ENCODE measurements at regions not wholly inside any gene's neighbourhood (a gene's known extent, or its start where the extent isn't known, plus 50 kb on each side); places are given as distances from the start of the nearest gene placed in this dataset.

DNA sequence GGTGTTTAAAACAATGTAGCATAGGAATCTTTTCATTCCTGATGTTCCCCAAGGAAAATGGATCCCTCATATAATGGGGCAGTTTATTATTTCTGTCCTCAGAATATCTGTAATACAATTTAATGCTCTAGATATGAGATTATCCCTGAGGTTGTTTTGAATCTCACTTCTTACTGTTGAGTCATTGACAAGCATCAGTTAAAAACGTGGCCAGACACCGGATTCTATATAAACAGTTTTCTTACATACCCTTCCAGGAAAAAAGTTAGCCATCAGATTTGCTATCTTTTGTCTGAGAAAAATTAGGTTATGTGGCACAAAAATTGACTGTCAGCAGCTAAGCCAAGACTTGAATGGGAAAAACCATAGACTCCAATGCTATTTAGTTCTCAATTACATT is 539.8 kb upstream of the CELF2 start:
- no peak for TF ChIP-seq ZNF565 (CRISPR knock-in tag; conservative IDR thresholded peaks at IDR 0.05; ENCODE audit: low read depth)
- no peak for TF ChIP-seq ESRRG (CRISPR knock-in tag; IDR thresholded peaks at IDR 0.05)
- no peak for TF ChIP-seq ZNF8 (CRISPR knock-in tag; IDR thresholded peaks at IDR 0.05)
- no peak for TF ChIP-seq ISL1 (CRISPR knock-in tag; IDR thresholded peaks at IDR 0.05)
- TF ChIP-seq, protein P1, sequence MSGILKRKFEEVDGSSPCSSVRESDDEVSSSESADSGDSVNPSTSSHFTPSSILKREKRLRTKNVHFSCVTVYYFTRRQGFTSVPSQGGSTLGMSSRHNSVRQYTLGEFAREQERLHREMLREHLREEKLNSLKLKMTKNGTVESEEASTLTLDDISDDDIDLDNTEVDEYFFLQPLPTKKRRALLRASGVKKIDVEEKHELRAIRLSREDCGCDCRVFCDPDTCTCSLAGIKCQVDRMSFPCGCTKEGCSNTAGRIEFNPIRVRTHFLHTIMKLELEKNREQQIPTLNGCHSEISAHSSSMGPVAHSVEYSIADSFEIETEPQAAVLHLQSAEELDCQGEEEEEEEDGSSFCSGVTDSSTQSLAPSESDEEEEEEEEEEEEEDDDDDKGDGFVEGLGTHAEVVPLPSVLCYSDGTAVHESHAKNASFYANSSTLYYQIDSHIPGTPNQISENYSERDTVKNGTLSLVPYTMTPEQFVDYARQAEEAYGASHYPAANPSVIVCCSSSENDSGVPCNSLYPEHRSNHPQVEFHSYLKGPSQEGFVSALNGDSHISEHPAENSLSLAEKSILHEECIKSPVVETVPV (CRISPR knock-in tag; IDR thresholded peaks at IDR 0.05) = no peak
- ATAC-seq = no peak

DNA sequence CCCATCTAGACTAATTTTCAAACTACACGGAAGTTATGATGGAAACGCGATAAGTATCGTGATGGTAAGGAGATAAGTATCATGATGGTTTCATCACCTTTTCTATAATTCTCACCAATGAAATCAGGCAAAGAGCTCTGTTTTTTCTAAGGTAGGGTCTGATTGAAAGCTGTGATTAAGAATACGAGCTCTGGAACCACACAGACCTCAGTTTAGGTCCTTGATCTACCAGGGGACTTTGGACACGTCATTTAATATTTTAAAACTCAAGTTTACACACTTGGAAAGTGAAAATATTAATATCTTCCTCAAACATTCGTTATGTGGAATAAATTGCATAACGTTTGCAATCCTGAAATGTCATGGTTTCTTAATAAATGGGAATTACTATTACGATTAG is 538.2 kb upstream of the CELF2 start:
- no peak for ATAC-seq
- TF ChIP-seq SNAI2 (CRISPR knock-in tag; IDR thresholded peaks at IDR 0.05) (no peak), TOX (CRISPR knock-in tag; IDR thresholded peaks at IDR 0.05; ENCODE audit: borderline replicate concordance) (no peak), BACH2 (CRISPR knock-in tag; IDR thresholded peaks at IDR 0.05; ENCODE audit: borderline replicate concordance) (no peak), OSR1 (CRISPR knock-in tag; IDR thresholded peaks at IDR 0.05) (no peak), ARNTL (CRISPR knock-in tag; IDR thresholded peaks at IDR 0.05; ENCODE audit: borderline replicate concordance, low read depth) (no peak), ISL1 (CRISPR knock-in tag; IDR thresholded peaks at IDR 0.05) (no peak), GLIS3 (CRISPR knock-in tag; IDR thresholded peaks at IDR 0.05) (no peak), ZNF8 (CRISPR knock-in tag; IDR thresholded peaks at IDR 0.05) (no peak), ZNF565 (CRISPR knock-in tag; conservative IDR thresholded peaks at IDR 0.05; ENCODE audit: low read depth) (no peak), ESRRG (CRISPR knock-in tag; IDR thresholded peaks at IDR 0.05) (no peak), ZFP30 (CRISPR knock-in tag; IDR thresholded peaks at IDR 0.05) (no peak), RARB (CRISPR knock-in tag; IDR thresholded peaks at IDR 0.05) (no peak), PPARA (CRISPR knock-in tag; IDR thresholded peaks at IDR 0.05; ENCODE audit: borderline replicate concordance) (no peak), ZC3H10 (CRISPR knock-in tag; IDR thresholded peaks at IDR 0.05) (no peak)
- TF ChIP-seq, protein P1 (CRISPR knock-in tag; IDR thresholded peaks at IDR 0.05) = no peak
- TF ChIP-seq, protein P2, sequence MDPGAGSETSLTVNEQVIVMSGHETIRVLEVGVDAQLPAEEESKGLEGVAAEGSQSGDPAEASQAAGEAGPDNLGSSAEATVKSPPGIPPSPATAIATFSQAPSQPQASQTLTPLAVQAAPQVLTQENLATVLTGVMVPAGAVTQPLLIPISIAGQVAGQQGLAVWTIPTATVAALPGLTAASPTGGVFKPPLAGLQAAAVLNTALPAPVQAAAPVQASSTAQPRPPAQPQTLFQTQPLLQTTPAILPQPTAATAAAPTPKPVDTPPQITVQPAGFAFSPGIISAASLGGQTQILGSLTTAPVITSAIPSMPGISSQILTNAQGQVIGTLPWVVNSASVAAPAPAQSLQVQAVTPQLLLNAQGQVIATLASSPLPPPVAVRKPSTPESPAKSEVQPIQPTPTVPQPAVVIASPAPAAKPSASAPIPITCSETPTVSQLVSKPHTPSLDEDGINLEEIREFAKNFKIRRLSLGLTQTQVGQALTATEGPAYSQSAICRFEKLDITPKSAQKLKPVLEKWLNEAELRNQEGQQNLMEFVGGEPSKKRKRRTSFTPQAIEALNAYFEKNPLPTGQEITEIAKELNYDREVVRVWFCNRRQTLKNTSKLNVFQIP (CRISPR knock-in tag; IDR thresholded peaks at IDR 0.05; ENCODE audit: borderline replicate concordance, low read depth) = no peak
- TF ChIP-seq, protein P3, sequence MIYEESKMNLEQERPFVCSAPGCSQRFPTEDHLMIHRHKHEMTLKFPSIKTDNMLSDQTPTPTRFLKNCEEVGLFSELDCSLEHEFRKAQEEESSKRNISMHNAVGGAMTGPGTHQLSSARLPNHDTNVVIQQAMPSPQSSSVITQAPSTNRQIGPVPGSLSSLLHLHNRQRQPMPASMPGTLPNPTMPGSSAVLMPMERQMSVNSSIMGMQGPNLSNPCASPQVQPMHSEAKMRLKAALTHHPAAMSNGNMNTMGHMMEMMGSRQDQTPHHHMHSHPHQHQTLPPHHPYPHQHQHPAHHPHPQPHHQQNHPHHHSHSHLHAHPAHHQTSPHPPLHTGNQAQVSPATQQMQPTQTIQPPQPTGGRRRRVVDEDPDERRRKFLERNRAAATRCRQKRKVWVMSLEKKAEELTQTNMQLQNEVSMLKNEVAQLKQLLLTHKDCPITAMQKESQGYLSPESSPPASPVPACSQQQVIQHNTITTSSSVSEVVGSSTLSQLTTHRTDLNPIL (CRISPR knock-in tag; IDR thresholded peaks at IDR 0.05; ENCODE audit: low read depth) = no peak

DNA sequence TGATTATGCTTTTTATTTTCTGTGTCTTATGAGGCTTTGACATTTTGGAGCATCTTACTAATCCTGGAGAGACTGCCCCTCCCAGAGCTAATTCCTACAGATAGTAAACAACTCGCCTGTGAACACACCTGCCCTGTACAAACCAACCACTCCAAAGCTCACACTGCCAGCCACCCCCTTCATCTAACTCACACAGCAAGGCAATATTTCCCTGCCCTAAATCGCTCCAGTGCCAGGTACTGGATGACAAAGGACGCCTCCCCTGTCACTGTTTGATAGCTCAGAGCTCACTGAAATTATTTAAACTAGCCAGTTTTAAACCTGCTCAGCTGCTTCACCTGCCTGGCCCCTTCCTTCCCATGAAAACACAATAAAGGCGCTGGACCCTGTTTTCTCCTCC is 535.1 kb upstream of the CELF2 start:
- TF ChIP-seq RARB (CRISPR knock-in tag; IDR thresholded peaks at IDR 0.05) (no peak), OSR1 (CRISPR knock-in tag; IDR thresholded peaks at IDR 0.05) (no peak), BACH2 (CRISPR knock-in tag; IDR thresholded peaks at IDR 0.05; ENCODE audit: borderline replicate concordance) (no peak), ZNF565 (CRISPR knock-in tag; conservative IDR thresholded peaks at IDR 0.05; ENCODE audit: low read depth) (no peak), ZFP30 (CRISPR knock-in tag; IDR thresholded peaks at IDR 0.05) (no peak), SNAI2 (CRISPR knock-in tag; IDR thresholded peaks at IDR 0.05) (no peak), CSDC2 (CRISPR knock-in tag; IDR thresholded peaks at IDR 0.05) (no peak), ZNF70 (CRISPR knock-in tag; IDR thresholded peaks at IDR 0.05) (no peak), GLIS3 (CRISPR knock-in tag; IDR thresholded peaks at IDR 0.05) (no peak), ISL1 (CRISPR knock-in tag; IDR thresholded peaks at IDR 0.05) (no peak), PPARA (CRISPR knock-in tag; IDR thresholded peaks at IDR 0.05; ENCODE audit: borderline replicate concordance) (no peak)
- TF ChIP-seq, protein P4, sequence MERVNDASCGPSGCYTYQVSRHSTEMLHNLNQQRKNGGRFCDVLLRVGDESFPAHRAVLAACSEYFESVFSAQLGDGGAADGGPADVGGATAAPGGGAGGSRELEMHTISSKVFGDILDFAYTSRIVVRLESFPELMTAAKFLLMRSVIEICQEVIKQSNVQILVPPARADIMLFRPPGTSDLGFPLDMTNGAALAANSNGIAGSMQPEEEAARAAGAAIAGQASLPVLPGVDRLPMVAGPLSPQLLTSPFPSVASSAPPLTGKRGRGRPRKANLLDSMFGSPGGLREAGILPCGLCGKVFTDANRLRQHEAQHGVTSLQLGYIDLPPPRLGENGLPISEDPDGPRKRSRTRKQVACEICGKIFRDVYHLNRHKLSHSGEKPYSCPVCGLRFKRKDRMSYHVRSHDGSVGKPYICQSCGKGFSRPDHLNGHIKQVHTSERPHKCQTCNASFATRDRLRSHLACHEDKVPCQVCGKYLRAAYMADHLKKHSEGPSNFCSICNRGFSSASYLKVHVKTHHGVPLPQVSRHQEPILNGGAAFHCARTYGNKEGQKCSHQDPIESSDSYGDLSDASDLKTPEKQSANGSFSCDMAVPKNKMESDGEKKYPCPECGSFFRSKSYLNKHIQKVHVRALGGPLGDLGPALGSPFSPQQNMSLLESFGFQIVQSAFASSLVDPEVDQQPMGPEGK (CRISPR knock-in tag; IDR thresholded peaks at IDR 0.05; ENCODE audit: borderline replicate concordance) = no peak
- TF ChIP-seq, protein P2 (CRISPR knock-in tag; IDR thresholded peaks at IDR 0.05; ENCODE audit: borderline replicate concordance, low read depth) = no peak
- TF ChIP-seq, protein P5, sequence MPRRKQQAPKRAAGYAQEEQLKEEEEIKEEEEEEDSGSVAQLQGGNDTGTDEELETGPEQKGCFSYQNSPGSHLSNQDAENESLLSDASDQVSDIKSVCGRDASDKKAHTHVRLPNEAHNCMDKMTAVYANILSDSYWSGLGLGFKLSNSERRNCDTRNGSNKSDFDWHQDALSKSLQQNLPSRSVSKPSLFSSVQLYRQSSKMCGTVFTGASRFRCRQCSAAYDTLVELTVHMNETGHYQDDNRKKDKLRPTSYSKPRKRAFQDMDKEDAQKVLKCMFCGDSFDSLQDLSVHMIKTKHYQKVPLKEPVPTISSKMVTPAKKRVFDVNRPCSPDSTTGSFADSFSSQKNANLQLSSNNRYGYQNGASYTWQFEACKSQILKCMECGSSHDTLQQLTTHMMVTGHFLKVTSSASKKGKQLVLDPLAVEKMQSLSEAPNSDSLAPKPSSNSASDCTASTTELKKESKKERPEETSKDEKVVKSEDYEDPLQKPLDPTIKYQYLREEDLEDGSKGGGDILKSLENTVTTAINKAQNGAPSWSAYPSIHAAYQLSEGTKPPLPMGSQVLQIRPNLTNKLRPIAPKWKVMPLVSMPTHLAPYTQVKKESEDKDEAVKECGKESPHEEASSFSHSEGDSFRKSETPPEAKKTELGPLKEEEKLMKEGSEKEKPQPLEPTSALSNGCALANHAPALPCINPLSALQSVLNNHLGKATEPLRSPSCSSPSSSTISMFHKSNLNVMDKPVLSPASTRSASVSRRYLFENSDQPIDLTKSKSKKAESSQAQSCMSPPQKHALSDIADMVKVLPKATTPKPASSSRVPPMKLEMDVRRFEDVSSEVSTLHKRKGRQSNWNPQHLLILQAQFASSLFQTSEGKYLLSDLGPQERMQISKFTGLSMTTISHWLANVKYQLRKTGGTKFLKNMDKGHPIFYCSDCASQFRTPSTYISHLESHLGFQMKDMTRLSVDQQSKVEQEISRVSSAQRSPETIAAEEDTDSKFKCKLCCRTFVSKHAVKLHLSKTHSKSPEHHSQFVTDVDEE (CRISPR knock-in tag; IDR thresholded peaks at IDR 0.05) = no peak

More for the DNA sequence above, 535.1 kb upstream of the CELF2 start:
- no peak for ATAC-seq
